ENCODE measurements at regions not wholly inside any gene's neighbourhood (a gene's known extent, or its start where the extent isn't known, plus 50 kb on each side); places are given as distances from the start of the nearest gene placed in this dataset.

GRCh38 chr10:121033366-121033765 lies 182.2 kb downstream of the WDR11 start:
- DNase-seq: no peak

- no peak for DNase-seq
Measured at GRCh38 chr10:121036431-121036830, 185.3 kb downstream of the WDR11 start.

GRCh38 chr10:121041499-121041898 lies 190.3 kb downstream of the WDR11 start:
- DNase-seq: no peak

- no peak for DNase-seq
Measured at GRCh38 chr10:121041906-121042305, 190.7 kb downstream of the WDR11 start.

- DNase-seq: no peak
Measured at GRCh38 chr10:121042342-121042741, 191.2 kb downstream of the WDR11 start.

- no peak for DNase-seq
Measured at GRCh38 chr10:121043124-121043849, 192.1 kb downstream of the WDR11 start.

GRCh38 chr10:121048749-121049148 lies 197.6 kb downstream of the WDR11 start:
- DNase-seq: no peak

- DNase-seq: no peak
Measured at GRCh38 chr10:121049489-121049888, 198.3 kb downstream of the WDR11 start.

GRCh38 chr10:121049923-121050322 lies 198.8 kb downstream of the WDR11 start:
- DNase-seq: no peak

- no peak for DNase-seq
Measured at GRCh38 chr10:121051171-121051570, 200.0 kb downstream of the WDR11 start.

GRCh38 chr10:121051696-121052279 lies 200.6 kb downstream of the WDR11 start:
- no peak for DNase-seq

GRCh38 chr10:121053151-121053550 lies 202.0 kb downstream of the WDR11 start:
- DNase-seq: no peak

- no peak for DNase-seq
Measured at GRCh38 chr10:121054874-121055273, 203.7 kb downstream of the WDR11 start.

- no peak for DNase-seq
Measured at GRCh38 chr10:121057269-121057668, 206.1 kb downstream of the WDR11 start.

- no peak for DNase-seq
Measured at GRCh38 chr10:121058082-121058481, 206.9 kb downstream of the WDR11 start.

- DNase-seq: no peak
Measured at GRCh38 chr10:121059351-121059750, 208.2 kb downstream of the WDR11 start.

GRCh38 chr10:121062115-121062514 lies 211.0 kb downstream of the WDR11 start:
- no peak for DNase-seq

- DNase-seq: no peak
Measured at GRCh38 chr10:121063744-121064143, 212.6 kb downstream of the WDR11 start.

GRCh38 chr10:121064491-121064890 lies 213.3 kb downstream of the WDR11 start:
- no peak for DNase-seq

GRCh38 chr10:121065330-121065729 lies 214.2 kb downstream of the WDR11 start:
- no peak for DNase-seq

- DNase-seq: no peak
Measured at GRCh38 chr10:121069061-121069850, 218.1 kb downstream of the WDR11 start.

GRCh38 chr10:121070275-121071070 lies 219.3 kb downstream of the WDR11 start:
- DNase-seq: no peak
